22Rv1 (cell line): ENCODE measurements at regions not wholly inside any gene's neighbourhood (a gene's known extent, or its start where the extent isn't known, plus 50 kb on each side); places are given as distances from the start of the nearest gene placed in this dataset.

Experiments
- ZFX ChIP-seq: fragments of 450-650 bp; IDR thresholded peaks from 2 replicates; pipeline ENCODE4 v1.6.1; 2017; ENCODE audit warnings: antibody characterized with exemption, borderline replicate concordance
- TF ChIP-seq, protein P1 (sequence below): fragments of 450-650 bp; IDR thresholded peaks from 2 replicates; pipeline ENCODE4 v1.5.1; 2017; ENCODE audit warnings: mild to moderate bottlenecking

DNA sequence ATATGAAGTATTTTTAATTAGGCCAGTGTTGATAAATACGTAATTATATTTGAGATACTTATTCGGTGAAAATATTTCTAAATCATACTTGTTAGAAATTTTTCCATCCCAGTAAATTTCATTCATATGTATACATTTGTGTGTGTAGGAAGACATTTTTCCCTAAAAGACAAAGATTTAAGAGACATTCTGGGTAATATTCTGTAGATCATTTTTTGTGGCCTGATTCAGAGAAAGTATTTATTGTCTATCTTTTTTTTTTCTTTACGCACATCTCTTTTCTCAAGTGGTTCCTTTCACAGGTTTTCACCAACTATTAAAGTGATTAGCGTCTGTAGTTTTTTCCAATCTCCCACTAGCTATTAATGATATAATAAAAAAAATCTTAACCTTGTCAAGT is 224.1 kb downstream of the MEF2C start:
- TF ChIP-seq, protein P1, sequence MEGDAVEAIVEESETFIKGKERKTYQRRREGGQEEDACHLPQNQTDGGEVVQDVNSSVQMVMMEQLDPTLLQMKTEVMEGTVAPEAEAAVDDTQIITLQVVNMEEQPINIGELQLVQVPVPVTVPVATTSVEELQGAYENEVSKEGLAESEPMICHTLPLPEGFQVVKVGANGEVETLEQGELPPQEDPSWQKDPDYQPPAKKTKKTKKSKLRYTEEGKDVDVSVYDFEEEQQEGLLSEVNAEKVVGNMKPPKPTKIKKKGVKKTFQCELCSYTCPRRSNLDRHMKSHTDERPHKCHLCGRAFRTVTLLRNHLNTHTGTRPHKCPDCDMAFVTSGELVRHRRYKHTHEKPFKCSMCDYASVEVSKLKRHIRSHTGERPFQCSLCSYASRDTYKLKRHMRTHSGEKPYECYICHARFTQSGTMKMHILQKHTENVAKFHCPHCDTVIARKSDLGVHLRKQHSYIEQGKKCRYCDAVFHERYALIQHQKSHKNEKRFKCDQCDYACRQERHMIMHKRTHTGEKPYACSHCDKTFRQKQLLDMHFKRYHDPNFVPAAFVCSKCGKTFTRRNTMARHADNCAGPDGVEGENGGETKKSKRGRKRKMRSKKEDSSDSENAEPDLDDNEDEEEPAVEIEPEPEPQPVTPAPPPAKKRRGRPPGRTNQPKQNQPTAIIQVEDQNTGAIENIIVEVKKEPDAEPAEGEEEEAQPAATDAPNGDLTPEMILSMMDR, result no peak
- no peak for TF ChIP-seq ZFX
